A549 (cell line): ENCODE measurements at regions not wholly inside any gene's neighbourhood (a gene's known extent, or its start where the extent isn't known, plus 50 kb on each side); places are given as distances from the start of the nearest gene placed in this dataset.

Source experiments
- CEBPB ChIP-seq, 2 experiments: fragments of >200 bp in 1 of 2; sonication (Bioruptor Twin) in 1 of 2; formaldehyde crosslinking in 1 of 2; IDR thresholded peaks; 2 replicates each; pipeline ENCODE4 v1.6.1; 2012 to 2016
- CHD4 ChIP-seq: fragments of 200-600 bp; sonication (generic); IDR thresholded peaks from 2 replicates; pipeline ENCODE4 v1.6.1; 2016; ENCODE audit warnings: antibody characterized with exemption, mild to moderate bottlenecking, borderline replicate concordance
- HDAC2 ChIP-seq: fragments of 200-600 bp; sonication (generic); IDR thresholded peaks from 2 replicates; pipeline ENCODE4 v1.6.1; 2016
- JUN ChIP-seq, 2 experiments: fragments of >200 bp; sonication (Bioruptor Twin); formaldehyde crosslinking; IDR thresholded peaks; 2 replicates in 1 of 2; 3 replicates in 1 of 2; pipeline ENCODE4 v1.6.1; 2016 to 2017
- MYC ChIP-seq: IDR thresholded peaks from 2 replicates; pipeline ENCODE4 v1.6.1; 2012; ENCODE audit warnings: mild to moderate bottlenecking, inconsistent platforms, low read length, improper control_type of control experiment, borderline replicate concordance
- POLR2A ChIP-seq: IDR thresholded peaks from 2 replicates; pipeline ENCODE4 v1.6.1; 2012; ENCODE audit warnings: mild to moderate bottlenecking, low read length
- RAD21 ChIP-seq, 2 experiments: fragments of >200 bp in 1 of 2; sonication (Bioruptor Twin) in 1 of 2; formaldehyde crosslinking in 1 of 2; IDR thresholded peaks in 1 of 2; conservative IDR thresholded peaks in 1 of 2; 2 replicates in 1 of 2; 3 replicates in 1 of 2; pipeline ENCODE4 v1.6.1; 2012 to 2018; ENCODE audit warnings: inconsistent platforms in 1 of 2
- SMC3 ChIP-seq: fragments of >200 bp; sonication (Bioruptor Twin); formaldehyde crosslinking; IDR thresholded peaks from 3 replicates; pipeline ENCODE4 v1.6.1; 2018; ENCODE audit warnings: inconsistent platforms
- SREBF2 ChIP-seq: fragments of 450-650 bp; IDR thresholded peaks from 2 replicates; pipeline ENCODE4 v1.6.1; 2014; ENCODE audit warnings: mild to moderate bottlenecking, moderate library complexity
- TF ChIP-seq, protein P1 (sequence below): fragments of >200 bp; sonication (Bioruptor Twin); formaldehyde crosslinking; IDR thresholded peaks from 3 replicates; pipeline ENCODE4 v1.5.1; 2016
- TF ChIP-seq, protein P2 (sequence below): IDR thresholded peaks from 2 replicates; pipeline ENCODE4 v1.6.1; 2012

DNA sequence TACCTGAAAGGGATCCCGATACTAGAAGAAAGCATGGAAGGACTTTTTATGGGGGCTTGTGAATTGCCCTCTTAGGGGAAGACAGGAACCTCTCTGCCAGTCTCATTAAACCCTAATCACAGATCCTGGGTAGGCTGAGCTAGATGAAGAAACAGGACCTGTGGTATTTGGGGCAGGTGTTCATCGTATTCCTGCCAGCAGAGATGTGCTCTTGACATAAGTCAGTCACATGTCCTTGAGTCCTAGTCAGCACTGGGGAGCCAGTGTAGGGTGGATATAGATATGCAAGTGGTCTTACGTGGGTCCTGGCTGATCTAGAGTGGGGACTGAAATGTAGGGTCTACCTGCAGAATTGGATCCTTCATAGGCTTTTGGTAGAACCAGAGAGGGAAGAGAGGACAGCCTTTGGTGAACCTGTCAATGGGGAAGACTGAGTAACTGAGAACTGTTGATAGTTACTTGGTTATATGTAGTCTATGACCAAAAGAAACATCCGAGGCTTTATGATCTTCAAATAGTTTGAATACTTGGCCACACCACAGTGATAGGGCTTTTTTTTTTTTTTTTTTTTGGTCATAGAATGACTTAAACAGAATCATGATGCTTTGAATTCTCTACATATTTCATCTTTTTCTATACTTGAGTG is 63.5 kb upstream of the WDR1 start:
- no peak for TF ChIP-seq POLR2A
- no peak for TF ChIP-seq SREBF2
- TF ChIP-seq, protein P1, sequence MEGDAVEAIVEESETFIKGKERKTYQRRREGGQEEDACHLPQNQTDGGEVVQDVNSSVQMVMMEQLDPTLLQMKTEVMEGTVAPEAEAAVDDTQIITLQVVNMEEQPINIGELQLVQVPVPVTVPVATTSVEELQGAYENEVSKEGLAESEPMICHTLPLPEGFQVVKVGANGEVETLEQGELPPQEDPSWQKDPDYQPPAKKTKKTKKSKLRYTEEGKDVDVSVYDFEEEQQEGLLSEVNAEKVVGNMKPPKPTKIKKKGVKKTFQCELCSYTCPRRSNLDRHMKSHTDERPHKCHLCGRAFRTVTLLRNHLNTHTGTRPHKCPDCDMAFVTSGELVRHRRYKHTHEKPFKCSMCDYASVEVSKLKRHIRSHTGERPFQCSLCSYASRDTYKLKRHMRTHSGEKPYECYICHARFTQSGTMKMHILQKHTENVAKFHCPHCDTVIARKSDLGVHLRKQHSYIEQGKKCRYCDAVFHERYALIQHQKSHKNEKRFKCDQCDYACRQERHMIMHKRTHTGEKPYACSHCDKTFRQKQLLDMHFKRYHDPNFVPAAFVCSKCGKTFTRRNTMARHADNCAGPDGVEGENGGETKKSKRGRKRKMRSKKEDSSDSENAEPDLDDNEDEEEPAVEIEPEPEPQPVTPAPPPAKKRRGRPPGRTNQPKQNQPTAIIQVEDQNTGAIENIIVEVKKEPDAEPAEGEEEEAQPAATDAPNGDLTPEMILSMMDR: no peak
- no peak for TF ChIP-seq MYC
- no peak for TF ChIP-seq SMC3
- TF ChIP-seq, protein P2, sequence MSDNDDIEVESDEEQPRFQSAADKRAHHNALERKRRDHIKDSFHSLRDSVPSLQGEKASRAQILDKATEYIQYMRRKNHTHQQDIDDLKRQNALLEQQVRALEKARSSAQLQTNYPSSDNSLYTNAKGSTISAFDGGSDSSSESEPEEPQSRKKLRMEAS: no peak
- TF ChIP-seq CEBPB (IDR thresholded peaks at IDR 0.05): no peak
- TF ChIP-seq CHD4: no peak
- TF ChIP-seq RAD21 (conservative IDR thresholded peaks at IDR 0.05 in 1 of 2, IDR thresholded peaks at IDR 0.05 in 1 of 2): no peak
- TF ChIP-seq HDAC2: no peak
- TF ChIP-seq JUN (IDR thresholded peaks at IDR 0.05): no peak
